SKM-1 treated with dmso at 0.1 percent for 144 hours (cell line): ENCODE measurements at regions not wholly inside any gene's neighbourhood (a gene's known extent, or its start where the extent isn't known, plus 50 kb on each side); places are given as distances from the start of the nearest gene placed in this dataset.
"Not testable (repeated sequence)": the region's sequence is repeated elsewhere in the genome, so short reads cannot be mapped to it uniquely, and the experiment has no call there.

Experiments used
- DNase-seq: peaks from one replicate; lab custom pipeline; 2025; ENCODE audit not compliant: unreplicated experiment; lab: John Stamatoyannopoulos, UW

DNA sequence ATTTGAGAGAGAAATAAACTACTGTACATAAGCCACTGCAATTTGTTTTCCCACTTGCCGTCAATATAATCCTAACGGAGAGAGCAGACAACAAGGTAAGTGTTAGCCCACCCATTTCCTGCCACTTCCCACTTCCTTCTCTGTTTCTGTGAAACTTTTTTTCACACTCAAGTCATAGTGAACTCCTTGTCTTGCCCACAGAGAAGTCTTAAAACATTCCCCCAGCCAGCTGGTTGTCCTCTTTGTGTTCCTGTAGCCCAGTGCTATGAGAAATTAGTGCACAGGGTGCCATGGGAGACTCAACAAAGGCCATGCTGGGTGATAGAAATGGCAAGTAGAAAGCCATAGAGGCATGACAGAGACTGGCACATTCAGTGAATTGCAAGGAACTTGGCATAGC lies 208.6 kb downstream of the BLID start:
- no peak for DNase-seq

DNA sequence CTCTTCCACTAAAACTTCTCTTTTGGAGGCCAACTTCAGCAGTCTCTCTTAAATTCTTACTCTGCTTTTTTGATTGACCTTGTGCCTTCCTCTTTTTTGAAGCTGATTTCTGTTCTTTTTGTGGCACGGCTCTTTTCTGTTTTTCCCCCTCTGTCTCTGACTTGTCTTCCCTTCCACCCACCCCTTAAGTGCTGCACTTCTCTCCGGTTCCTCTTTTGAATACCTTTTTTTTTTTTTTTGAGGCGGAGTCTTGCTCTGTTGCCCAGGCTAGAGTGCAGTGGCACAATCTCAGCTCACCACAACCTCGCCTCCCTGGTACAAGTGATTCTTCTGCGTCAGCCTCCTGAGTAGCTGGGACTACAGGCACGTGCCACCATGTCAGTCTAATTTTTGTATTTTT lies 211.9 kb downstream of the BLID start:
- DNase-seq, result peak; percentile 44

DNA sequence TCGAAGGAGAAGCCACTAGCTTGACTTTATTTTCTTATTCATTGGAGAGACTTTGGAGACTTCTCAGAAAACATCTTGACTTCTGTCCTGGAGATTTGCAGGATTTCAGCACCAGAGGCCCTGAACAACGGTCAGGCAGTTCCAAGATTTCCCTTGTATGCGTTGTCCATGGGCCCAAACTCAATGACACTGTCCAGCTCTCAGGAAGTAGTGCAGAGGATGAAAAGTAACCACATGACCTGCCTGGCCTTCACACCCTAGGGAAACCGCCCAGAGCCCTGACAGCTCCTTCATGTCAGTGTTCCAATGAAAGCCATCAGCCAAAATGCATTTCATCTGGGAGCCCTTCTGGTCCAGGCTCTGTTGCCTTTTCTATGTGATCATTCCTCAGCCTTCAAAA lies 214.1 kb downstream of the BLID start:
- DNase-seq, result no peak

DNA sequence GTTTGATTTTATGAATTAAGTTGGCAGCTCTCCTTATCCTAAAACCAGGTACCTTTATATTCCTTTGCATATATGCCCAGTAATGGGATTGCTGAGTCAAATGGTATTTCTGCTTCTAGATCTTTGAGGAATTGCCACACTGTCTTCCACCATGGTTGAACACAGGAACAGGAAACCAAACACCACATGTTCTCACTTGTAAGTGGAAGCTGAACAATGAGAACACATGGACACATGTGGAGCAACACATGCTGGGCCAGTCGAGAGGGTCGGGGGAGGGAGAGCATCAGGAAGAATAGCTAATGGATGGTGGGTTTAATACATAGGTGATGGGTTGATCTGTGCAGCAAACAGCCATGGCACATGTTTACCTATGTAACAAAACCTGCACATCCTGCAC lies 214.6 kb downstream of the BLID start:
- not testable (repeated sequence) for DNase-seq

DNA sequence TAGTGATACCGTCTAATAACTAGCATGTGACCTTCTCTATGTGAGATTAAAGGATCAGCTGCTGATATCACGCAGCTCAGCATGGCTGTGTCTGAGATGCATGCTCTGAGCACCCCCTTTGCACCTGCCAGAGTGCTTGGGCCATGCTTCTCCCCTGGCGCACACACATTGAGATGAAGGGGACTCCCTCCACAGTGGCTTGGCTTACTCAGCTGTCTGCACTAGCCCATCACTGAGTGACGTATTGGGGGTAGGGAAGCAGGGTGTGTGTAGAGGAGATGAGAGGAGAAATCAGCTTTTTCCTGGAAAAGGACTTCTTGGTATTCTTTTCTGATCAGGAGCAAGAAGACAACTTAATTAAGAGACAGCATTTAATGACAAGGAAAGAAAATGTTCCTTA lies 216.5 kb downstream of the BLID start:
- DNase-seq, result no peak

DNA sequence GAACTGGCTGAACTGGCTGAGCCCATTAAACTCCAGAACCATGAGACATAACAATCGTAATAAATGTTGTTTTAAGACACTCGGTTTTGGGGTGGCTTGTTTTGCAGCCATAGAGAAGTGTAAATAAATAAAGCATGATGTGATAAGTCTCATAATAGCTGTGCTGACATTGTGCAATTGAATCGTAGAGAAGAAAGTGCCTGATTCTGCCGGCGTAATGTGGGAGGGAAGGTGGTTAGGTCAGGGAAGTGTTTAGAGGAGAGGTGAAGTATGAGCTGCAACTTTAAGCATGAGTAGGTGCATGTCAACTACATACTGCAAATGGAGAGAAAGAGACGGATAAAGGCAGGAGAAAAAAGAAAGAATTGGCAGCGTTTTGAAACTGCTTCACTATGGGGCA lies 217.1 kb downstream of the BLID start:
- no peak for DNase-seq

DNA sequence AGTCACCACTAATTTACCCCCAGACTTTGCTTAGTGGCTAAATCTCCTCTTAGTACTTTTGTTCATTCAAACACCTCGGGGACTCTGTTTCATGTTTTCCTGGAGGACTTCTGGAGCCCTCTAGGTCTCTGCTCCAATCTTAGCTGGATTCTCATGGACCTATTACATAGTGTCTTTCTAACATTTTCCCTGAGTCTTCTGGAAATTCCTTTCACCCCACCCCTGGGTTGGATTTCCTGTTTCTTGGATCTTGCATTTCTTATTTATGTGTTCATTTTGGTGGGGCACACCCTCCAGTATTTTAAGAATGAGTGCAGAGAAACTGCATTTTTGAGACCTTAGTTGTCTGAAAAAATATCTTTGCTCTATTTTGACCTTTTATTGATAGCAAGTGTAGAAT lies 220.1 kb downstream of the BLID start:
- DNase-seq, result no peak

DNA sequence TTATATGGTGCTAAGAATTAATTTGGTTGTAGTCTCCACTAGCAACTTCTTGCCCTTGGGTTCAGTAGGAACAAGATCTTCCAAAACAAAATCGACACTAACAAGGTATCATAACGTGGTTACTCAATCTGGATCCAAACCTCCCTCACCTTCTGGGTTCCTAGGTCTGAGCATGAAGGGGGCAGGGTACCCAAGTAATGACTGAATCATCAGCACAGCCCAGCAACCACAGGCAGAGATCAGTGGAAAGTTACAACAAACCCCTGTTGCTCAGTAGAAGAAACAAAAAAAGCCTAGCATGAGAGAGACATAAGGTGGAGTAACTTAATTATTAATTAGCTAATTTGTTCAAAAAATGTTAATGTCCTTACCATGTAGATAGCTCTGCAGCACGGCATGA lies 221.4 kb downstream of the BLID start:
- no peak for DNase-seq

DNA sequence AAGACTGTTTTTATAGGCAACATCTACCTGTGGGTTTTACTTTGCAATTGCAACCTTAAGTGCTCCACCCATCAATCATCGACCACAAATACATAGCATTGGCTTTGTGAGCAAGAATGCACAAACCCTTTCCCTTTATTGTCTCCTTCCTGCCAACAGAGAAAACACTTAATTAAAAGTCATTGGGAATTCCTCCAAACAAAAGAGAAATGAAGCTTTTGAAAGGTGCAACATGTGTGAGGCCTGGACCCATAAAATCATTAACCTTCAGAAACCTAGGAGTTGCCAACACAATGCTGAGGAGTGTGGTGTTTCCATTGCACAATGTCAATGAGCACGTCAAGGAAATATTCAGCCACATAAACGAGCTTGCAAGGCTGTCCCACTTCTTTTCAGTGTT lies 223.2 kb downstream of the BLID start:
- no peak for DNase-seq

DNA sequence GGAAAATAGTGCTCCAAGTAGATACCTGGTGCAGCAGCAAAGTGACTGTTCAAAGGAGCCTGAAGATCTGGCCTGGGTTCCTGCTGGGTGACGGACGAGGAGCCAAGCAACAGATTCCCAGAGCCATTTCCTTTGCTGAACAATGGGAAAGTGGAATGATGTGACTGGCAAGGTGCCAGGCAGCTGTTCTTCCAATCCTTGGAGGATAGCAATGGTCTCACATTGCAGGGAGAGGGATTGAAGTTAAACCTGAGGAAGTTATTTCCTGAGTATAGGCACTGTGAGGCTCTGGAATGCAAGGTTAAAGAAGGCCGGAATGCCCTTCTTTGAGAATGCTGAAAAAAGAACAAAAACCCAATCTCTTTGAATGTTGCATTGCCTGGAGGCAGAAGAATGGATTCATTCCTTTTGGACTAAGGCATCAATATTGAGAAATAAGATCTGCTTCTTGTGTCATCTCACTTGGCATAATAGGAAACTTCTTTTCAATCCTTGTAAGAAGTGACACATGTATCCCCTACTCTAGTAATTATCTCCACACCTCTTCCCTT lies 223.8 kb downstream of the BLID start:
- DNase-seq, result no peak

DNA sequence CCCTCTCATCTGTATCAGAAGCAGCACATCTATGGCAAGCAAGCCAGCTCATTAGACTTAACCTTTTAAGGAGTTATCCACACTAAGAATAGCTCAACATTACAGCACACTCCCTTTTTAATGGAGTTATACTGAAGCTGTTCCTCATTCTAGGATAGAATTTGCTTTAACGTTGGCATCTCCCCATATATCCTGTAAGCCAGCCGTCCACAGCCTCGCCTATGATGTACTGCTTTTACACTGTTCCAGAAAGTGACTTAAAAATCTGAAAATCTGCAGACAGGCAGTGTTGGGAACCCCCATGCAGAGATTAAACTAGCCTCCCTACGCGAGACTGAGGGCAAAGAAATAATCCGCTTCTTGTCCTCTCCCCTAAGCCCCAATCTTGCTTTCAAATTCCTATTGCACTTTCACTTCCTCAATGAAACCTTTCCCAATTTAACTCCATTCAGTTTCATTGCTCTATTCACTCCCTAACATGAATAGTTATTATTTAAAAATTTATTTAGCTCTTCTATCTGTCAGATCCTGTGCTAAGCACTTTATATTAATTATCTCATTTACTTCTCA lies 225.0 kb downstream of the BLID start:
- DNase-seq, result peak; percentile 22

DNA sequence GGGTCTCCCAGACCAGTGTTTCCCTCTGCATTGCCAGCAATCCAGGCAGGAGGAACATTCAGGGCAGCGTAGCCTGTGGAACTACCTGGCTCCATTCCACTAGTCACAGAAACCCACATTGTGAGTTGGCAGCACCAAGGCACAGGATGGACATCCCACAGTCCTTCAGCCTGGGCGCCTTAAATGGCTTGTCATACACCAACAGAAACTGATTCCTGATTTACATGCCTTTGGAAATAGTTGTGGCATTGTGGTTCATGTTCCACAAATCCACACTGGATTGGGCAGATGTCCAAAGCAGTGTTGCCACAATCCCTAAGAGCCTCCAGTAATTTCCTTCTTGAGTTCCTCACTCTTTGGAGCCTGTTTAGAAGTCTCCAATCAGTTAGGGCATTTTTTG lies 225.6 kb downstream of the BLID start:
- no peak for DNase-seq

DNA sequence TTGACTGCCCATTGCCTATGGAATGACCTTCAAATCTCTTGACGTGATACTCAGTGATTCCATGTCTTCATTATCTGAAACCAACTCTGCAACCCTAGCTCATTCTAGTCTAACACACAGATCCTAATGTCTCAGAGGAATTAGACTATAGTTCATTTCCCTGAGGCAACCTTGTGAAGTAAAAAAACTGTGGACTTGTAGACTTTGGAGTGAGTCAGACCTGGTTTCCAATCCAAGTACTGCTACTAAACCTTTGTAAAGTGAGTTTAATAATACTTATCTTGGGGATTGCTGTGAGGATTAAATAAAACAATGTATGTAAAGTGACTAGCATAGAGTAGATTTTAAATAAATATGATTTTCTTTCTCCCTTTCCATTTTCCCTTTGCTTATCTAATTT lies 226.1 kb downstream of the BLID start:
- no peak for DNase-seq

DNA sequence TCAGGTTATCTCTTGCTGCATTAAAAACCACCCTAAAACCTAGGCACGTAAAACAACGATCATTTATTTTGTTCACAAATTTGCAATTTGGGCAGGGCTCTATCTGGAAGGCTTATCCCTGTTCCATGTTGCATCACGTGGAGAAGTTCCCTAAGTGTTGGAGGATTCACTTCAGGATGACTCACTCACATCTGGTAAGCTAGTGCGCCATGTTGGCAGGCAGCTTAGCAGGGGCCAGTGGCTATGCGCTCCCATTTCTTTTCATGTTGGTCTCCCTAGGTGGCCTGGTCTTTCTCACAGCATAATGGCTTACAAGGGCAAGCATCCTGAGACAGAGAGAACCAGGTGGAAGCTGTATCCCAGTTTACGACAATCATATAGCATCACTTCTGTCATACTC lies 226.8 kb downstream of the BLID start:
- DNase-seq, result no peak

DNA sequence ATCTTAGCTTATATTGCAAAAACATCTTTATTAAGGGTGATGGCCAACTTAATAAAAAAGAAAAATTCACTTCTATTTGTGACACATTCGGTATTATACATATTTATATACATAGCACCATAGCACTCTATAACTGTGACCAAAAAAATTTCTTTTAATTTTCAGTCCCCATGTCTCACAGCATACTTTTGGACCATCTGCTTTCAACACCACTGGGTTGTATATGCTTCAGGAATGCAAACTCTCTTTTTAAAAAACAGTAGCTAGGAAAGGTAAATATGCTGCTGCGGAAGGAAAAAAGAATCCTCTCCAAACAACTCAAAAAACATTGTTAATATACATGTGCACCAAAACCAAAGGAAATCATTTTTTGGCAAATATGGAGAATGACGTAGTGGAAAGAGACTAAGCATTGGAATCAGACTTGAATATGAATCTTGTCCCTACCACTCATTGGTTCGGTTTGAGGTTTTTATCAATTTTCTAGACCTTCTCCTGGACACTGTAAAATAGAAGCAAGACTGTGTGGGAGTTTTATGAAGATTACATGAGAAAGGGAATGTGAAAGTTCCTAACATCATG lies 227.9 kb downstream of the BLID start:
- no peak for DNase-seq

DNA sequence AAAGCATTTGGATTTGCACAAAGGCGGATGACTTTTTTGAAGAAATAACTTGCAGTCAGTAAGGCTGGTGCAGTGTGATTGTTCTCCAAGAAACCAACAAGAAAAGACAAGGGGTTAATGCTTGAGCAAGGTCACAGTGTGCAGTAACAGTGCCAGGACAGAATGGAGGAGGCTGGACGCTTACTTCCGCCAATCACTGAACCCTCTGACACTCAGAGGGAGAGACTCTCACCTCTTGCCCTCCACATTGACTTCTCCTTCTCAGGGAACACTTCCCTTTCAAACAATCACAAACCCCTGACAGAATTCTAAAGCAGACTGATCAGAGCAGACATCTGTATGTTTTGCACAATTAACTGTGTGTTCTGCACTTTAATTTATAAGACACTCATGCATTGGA lies 228.4 kb downstream of the BLID start:
- DNase-seq, result peak; percentile 89

DNA sequence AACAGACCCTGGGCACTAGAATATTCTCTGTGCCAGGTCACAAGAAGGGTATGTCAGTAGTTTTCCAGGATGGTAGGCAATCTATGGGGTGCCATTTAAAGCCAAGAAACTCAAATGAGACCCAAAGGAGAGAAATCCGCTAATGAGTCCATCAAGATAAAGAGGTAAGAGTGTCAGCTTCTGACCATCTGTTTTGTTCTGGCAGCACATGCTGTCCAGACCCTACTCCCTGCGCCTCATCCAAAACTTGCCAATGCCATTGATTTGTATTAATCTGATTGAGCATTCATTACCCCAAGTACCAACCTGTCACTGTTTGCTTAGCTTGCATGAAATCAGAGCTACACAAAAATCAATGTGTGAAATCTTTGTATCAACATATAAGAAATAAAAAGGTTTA lies 229.0 kb downstream of the BLID start:
- DNase-seq, result no peak

DNA sequence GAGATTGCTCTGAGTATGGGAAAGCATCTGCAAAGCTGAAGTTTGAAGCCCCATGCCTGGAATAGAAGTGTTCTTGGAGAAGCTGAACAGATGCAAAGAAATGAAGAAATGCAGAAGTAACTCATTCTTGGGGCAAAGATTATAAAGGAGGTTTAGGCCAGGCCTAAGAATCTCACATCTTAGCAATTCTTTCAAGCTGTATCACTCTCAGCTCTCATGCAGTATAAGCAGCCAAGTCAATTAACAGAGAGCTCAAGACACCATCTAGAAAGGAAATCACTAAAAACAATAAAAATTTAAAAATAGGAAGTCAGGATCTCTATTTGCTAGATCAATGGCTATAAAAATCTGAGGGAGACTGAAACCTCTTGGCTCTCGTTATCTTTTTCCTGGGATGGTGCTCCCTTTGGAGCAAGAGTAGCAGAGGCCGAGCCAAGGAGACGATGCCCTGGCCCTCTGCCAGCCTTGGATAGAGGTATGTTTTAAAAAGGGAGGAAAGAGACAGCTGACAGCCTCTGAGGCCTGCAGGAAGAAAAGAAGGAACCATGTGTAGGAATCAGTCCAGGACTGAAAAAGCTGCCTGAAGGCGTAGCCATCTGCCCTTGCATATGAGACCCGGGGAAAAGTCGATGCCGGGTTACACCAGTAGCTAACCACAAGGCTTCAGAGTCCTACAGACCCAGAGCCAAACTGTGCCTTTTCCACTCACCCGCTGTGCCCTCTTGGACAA lies 229.8 kb downstream of the BLID start:
- DNase-seq, result no peak

DNA sequence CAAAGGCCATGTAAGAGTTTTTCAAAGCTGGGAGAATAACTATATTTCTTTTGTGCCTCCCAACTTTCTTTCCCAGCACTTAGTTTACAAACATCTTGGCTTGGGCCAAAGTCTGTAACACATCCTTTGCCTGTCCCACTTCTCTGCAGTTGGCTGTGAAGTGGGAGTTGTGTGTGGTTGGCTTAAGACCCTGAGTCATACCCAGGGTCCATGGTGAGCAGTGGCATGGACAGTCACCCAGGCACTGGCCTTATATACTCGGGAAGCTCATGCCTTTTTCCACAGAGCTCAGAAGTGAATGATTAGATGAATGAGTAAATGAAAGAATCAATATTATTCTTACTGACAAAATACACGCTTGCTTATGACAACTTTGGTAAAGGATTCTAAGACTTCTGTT lies 231.4 kb downstream of the BLID start:
- DNase-seq, result no peak

DNA sequence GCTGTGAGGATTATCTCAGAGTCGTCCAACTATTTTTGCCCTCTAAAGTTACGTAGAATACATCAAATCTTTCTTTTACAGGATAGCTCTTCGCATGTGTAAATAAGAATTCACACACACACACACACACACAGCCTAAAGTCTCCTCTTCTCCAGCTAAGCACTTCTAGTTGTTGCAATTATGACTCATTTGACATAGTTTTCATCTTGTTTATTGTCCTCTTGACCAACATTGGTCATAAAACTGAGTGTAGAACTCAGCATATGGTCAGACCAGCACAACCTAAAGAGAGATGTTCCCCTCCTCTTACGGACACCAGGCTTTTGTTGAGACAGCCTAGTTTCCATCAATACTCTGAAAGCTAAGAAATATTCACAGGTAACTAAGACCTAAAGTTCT lies 234.2 kb downstream of the BLID start:
- DNase-seq, result no peak

DNA sequence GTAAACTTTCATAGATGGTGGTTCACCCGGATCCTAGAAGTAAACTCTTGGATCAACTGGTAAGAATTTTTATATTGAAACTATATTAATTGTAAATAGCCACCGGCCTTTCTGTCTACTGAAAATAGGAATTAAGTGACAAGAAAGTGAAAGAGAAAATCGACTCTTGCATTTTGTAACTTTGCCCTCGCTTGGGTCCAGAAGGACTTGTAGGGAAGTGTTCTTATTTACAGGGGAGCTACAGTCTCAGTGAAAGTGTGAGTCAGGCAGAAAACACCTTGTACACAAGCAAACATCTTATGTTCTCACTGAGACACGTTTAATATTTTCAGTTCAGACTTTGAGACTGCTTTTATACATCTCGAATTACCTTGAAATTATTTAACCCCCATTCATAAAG lies 238.9 kb downstream of the BLID start:
- no peak for DNase-seq

DNA sequence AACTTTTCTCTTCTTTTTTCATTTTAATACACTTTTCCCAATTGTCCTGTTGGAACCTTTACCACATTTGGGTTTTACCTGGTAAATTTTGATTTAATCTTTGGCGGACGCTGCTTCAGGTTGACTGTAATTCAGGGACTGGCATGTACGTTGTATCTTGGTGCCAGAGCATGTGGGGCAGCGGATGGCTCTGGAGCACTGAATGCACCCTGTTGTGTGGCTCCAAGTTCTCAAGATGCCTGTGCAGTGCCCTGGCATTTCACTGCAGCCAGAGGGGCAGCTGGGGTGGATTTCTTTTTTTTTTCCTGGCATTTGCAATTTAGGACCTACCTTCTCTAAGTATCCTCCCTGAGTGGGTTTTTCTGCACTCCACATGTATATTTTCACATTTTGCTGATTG lies 242.2 kb downstream of the BLID start:
- DNase-seq, result no peak

DNA sequence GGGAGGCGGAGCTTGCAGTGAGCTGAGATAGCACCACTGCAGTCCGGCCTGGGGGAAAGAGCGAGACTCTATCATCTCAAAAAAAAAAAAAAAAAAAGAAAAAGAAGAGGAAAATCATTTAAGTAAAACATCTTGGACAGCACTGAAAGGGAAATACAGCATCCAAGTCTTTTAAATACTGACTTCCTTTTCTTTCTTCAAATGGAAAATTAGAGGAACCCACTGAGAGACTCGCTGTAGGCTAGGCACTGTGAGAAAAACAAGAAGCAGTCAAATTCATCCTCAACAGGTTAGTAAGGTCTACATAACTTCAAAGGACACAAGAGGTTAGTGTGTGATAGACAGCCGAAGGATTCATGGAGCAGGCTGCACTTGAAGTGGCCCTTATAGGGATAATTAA lies 243.7 kb downstream of the BLID start:
- no peak for DNase-seq
